CD4-positive, alpha-beta T cell (primary cell): ENCODE measurements at regions not wholly inside any gene's neighbourhood (a gene's known extent, or its start where the extent isn't known, plus 50 kb on each side); places are given as distances from the start of the nearest gene placed in this dataset.

Experiments used
- ATAC-seq: fragments of 200-7000 bp; cut with Tn5 transposase; one replicate; pipeline ENCODE4 v1.10.0; 2022; ENCODE audit warnings: mild to moderate bottlenecking; ENCODE audit not compliant: poor library complexity
- CTCF ChIA-PET: fragments of 350-600 bp; sonication (Branson Sonifier 250); formaldehyde crosslinking; loops from one replicate; lab custom pipeline; 2021; ENCODE audit warnings: antibody characterized with exemption, inconsistent platforms; lab: Charles Lee
- POLR2A ChIA-PET: fragments of 350-600 bp; sonication (Branson Sonifier 250); formaldehyde crosslinking; loops from one replicate; lab custom pipeline; 2021; ENCODE audit warnings: antibody characterized with exemption, inconsistent platforms; lab: Charles Lee
- DNase-seq, 14 experiments: peaks; one replicate each; pipeline ENCODE4 v3.0.0-alpha.2; 2013 to 2020; ENCODE audit warnings: mixed read lengths in 2 of 14
- H3K27ac ChIP-seq, 2 donors: one replicate each; pipeline versions ENCODE4 v1.5.1 to v1.7.0; 2013; ENCODE audit warnings: low read length in 2 of 2, low read depth in 1 of 2, mild to moderate bottlenecking in 1 of 2
- H3K27me3 ChIP-seq, 2 experiments: 1 replicate in 1 of 2; 2 replicates in 1 of 2; pipeline versions ENCODE4 v1.6.1 to v1.7.0; 2013; ENCODE audit warnings: low read length in 2 of 2, control low read depth in 1 of 2, mild to moderate bottlenecking in 1 of 2, moderate library complexity in 1 of 2; ENCODE audit not compliant: insufficient read depth in 2 of 2, control insufficient read depth in 1 of 2
- H3K36me3 ChIP-seq: one replicate; pipeline ENCODE4 v1.6.1; 2013; ENCODE audit warnings: low read length, control low read depth; ENCODE audit not compliant: insufficient read depth
- H3K4me1 ChIP-seq: one replicate; pipeline ENCODE4 v1.6.1; 2013; ENCODE audit warnings: low read length, control low read depth; ENCODE audit not compliant: insufficient read depth
- H3K4me3 ChIP-seq: one replicate; pipeline ENCODE4 v1.5.1; 2013; ENCODE audit warnings: mild to moderate bottlenecking, low read length, moderate library complexity
- H3K9me3 ChIP-seq, 2 experiments: 1 replicate in 1 of 2; 2 replicates in 1 of 2; pipeline versions ENCODE4 v1.6.1 to v1.7.0; 2013; ENCODE audit warnings: low read length in 2 of 2, mild to moderate bottlenecking in 2 of 2, control low read depth in 1 of 2, moderate library complexity in 1 of 2; ENCODE audit not compliant: control insufficient read depth in 1 of 2, insufficient read depth in 1 of 2
- H3K27ac Mint-ChIP-seq: one replicate; pipeline ENCODE4 v1.8.0; 2020; ENCODE audit warnings: mixed read lengths
- H3K27me3 Mint-ChIP-seq: one replicate; pipeline ENCODE4 v1.8.0; 2021; ENCODE audit warnings: mixed read lengths
- H3K36me3 Mint-ChIP-seq: one replicate; pipeline ENCODE4 v1.8.0; 2021; ENCODE audit warnings: low read depth, mixed read lengths
- H3K4me1 Mint-ChIP-seq: one replicate; pipeline ENCODE4 v1.8.0; 2021; ENCODE audit warnings: low read depth, mixed read lengths
- H3K4me3 Mint-ChIP-seq: one replicate; pipeline ENCODE4 v1.8.0; 2020; ENCODE audit warnings: mild to moderate bottlenecking, mixed read lengths
- H3K9me3 Mint-ChIP-seq: one replicate; pipeline ENCODE4 v1.8.0; 2020; ENCODE audit warnings: mixed read lengths
- CTCF ChIP-seq: fragments of 200-600 bp; IDR thresholded peaks from one replicate; pipeline ENCODE4 v1.8.0; 2022; ENCODE audit warnings: antibody characterized with exemption, mild to moderate bottlenecking
- intact Hi-C, 2 experiments: fragments of 100-400 bp; cut with DNase I in 1 of 2; cut with micrococcal nuclease in 1 of 2; formaldehyde crosslinking; loops; one replicate each; pipeline versions ENCODE4 v1.15.1 to v1.9.0; 2023 to 2025; cut with DNase I, micrococcal nuclease

GRCh38 chr15:62895905-62896316, 146.6 kb upstream of the TPM1 start:
- H3K27ac Mint-ChIP-seq: no peak overlapping the region
- ChIA-PET POLR2A (no interaction called here), CTCF (no interaction called here)
- intact Hi-C loops: no loop called here
- no peaks in the 10 kb centered on the region for H3K36me3 Mint-ChIP-seq
- no peak for ATAC-seq
- no peak for TF ChIP-seq CTCF
- no peak for DNase-seq
- H3K4me3 Mint-ChIP-seq: no peak overlapping the region
- no peaks in the 10 kb centered on the region for H3K4me1 ChIP-seq
- peaks cover 17% of the 10 kb centered on the region for H3K27me3 Mint-ChIP-seq
- H3K4me3 ChIP-seq: no peak overlapping the region
- no peaks in the 10 kb centered on the region for H3K9me3 Mint-ChIP-seq
- H3K36me3 ChIP-seq: no peaks in the 10 kb centered on the region
- no peaks in the 10 kb centered on the region for H3K9me3 ChIP-seq
- H3K27me3 ChIP-seq: peaks cover 0 to 3% of the 10 kb centered on the region in 2 experiments
- no peak overlapping the region for H3K27ac ChIP-seq
- no peaks in the 10 kb centered on the region for H3K4me1 Mint-ChIP-seq

- Mint-ChIP-seq H3K27me3 (peaks cover 17% of the 10 kb centered on the region), H3K9me3 (no peaks in the 10 kb centered on the region), H3K4me1 (no peaks in the 10 kb centered on the region), H3K4me3 (no peak overlapping the region), H3K36me3 (no peaks in the 10 kb centered on the region), H3K27ac (no peak overlapping the region)
- Histone ChIP-seq H3K27me3 (peaks cover 0 to 3% of the 10 kb centered on the region in 2 experiments), H3K36me3 (no peaks in the 10 kb centered on the region), H3K9me3 (no peaks in the 10 kb centered on the region), H3K4me3 (no peak overlapping the region), H3K4me1 (no peaks in the 10 kb centered on the region), H3K27ac (no peak overlapping the region)
- ATAC-seq (no peak), DNase-seq (no peak)
- ChIA-PET CTCF (no interaction called here), POLR2A (no interaction called here)
- no peak for TF ChIP-seq CTCF
- intact Hi-C loops: no loop called here
Observed at GRCh38 chr15:62896380-62896866, 146.1 kb upstream of the TPM1 start.

- CTCF ChIA-PET: no interaction called here
- Histone ChIP-seq H3K9me3 (no peaks in the 10 kb centered on the region), H3K27me3 (peaks cover 0 to 3% of the 10 kb centered on the region in 2 experiments), H3K4me3 (no peak overlapping the region), H3K4me1 (no peaks in the 10 kb centered on the region), H3K27ac (no peak overlapping the region), H3K36me3 (no peaks in the 10 kb centered on the region)
- no peaks in the 10 kb centered on the region for H3K9me3 Mint-ChIP-seq
- H3K4me3 Mint-ChIP-seq: no peak overlapping the region
- POLR2A ChIA-PET: no interaction called here
- peaks cover 17% of the 10 kb centered on the region for H3K27me3 Mint-ChIP-seq
- intact Hi-C loops: no loop called here
- H3K36me3 Mint-ChIP-seq: no peaks in the 10 kb centered on the region
- no peaks in the 10 kb centered on the region for H3K4me1 Mint-ChIP-seq
- ATAC-seq (no peak), DNase-seq (no peak)
- no peak for TF ChIP-seq CTCF
- no peak overlapping the region for H3K27ac Mint-ChIP-seq
Observed at GRCh38 chr15:62896969-62897486, 145.5 kb upstream of the TPM1 start.
